GM12878 (cell line): ENCODE measurements at regions not wholly inside any gene's neighbourhood (a gene's known extent, or its start where the extent isn't known, plus 50 kb on each side); places are given as distances from the start of the nearest gene placed in this dataset.

Source experiments
- NFYB ChIP-seq: IDR thresholded peaks from 2 replicates; pipeline ENCODE4 v1.6.1; 2011; ENCODE audit warnings: low read depth, mild to moderate bottlenecking, low read length, improper control_type of control experiment, moderate library complexity; ENCODE audit not compliant: insufficient read depth
- POLR2A ChIP-seq: IDR thresholded peaks from 2 replicates; pipeline ENCODE4 v1.6.1; 2011; ENCODE audit warnings: low read depth, mild to moderate bottlenecking, low read length
- RB1 ChIP-seq: fragments of 450-650 bp; formaldehyde crosslinking; IDR thresholded peaks from 2 replicates; pipeline ENCODE4 v1.6.1; 2017; ENCODE audit warnings: mild to moderate bottlenecking, borderline replicate concordance
- RBBP5 ChIP-seq: fragments of 200-600 bp; sonication (generic); conservative IDR thresholded peaks from 2 replicates; pipeline ENCODE4 v1.6.1; 2016
- SMC3 ChIP-seq: IDR thresholded peaks from 2 replicates; pipeline ENCODE4 v1.6.1; 2011; ENCODE audit warnings: low read length, improper control_type of control experiment, borderline replicate concordance
- TF ChIP-seq, protein P1 (sequence below), 3 experiments: IDR thresholded peaks in 2 of 3; conservative IDR thresholded peaks in 1 of 3; 2 replicates each; pipeline ENCODE4 v1.5.1; 2011; ENCODE audit warnings: low read depth in 3 of 3, low read length in 3 of 3, mild to moderate bottlenecking in 3 of 3, control low read depth in 2 of 3, moderate library complexity in 2 of 3, inconsistent platforms in 1 of 3, mixed read lengths in 1 of 3; ENCODE audit not compliant: control insufficient read depth in 2 of 3, insufficient read depth in 1 of 3; ENCODE audit errors: extremely low read depth in 1 of 3

GRCh38 chr3:137647179-137647578 is 116.9 kb upstream of the SOX14 start:
- TF ChIP-seq, protein P1, sequence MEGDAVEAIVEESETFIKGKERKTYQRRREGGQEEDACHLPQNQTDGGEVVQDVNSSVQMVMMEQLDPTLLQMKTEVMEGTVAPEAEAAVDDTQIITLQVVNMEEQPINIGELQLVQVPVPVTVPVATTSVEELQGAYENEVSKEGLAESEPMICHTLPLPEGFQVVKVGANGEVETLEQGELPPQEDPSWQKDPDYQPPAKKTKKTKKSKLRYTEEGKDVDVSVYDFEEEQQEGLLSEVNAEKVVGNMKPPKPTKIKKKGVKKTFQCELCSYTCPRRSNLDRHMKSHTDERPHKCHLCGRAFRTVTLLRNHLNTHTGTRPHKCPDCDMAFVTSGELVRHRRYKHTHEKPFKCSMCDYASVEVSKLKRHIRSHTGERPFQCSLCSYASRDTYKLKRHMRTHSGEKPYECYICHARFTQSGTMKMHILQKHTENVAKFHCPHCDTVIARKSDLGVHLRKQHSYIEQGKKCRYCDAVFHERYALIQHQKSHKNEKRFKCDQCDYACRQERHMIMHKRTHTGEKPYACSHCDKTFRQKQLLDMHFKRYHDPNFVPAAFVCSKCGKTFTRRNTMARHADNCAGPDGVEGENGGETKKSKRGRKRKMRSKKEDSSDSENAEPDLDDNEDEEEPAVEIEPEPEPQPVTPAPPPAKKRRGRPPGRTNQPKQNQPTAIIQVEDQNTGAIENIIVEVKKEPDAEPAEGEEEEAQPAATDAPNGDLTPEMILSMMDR (IDR thresholded peaks at IDR 0.05 in 2 of 3, conservative IDR thresholded peaks at IDR 0.05 in 1 of 3; ENCODE audit: control insufficient read depth in 2 of 3, extremely low read depth in 1 of 3, insufficient read depth in 1 of 3, low read depth in 3 of 3, low read length in 3 of 3): no peak
- no peak for TF ChIP-seq POLR2A
- no peak for TF ChIP-seq RB1
- TF ChIP-seq RBBP5: no peak
- TF ChIP-seq SMC3: no peak
- no peak for TF ChIP-seq NFYB
